ENCODE measurements at regions not wholly inside any gene's neighbourhood (a gene's known extent, or its start where the extent isn't known, plus 50 kb on each side); places are given as distances from the start of the nearest gene placed in this dataset.

DNA sequence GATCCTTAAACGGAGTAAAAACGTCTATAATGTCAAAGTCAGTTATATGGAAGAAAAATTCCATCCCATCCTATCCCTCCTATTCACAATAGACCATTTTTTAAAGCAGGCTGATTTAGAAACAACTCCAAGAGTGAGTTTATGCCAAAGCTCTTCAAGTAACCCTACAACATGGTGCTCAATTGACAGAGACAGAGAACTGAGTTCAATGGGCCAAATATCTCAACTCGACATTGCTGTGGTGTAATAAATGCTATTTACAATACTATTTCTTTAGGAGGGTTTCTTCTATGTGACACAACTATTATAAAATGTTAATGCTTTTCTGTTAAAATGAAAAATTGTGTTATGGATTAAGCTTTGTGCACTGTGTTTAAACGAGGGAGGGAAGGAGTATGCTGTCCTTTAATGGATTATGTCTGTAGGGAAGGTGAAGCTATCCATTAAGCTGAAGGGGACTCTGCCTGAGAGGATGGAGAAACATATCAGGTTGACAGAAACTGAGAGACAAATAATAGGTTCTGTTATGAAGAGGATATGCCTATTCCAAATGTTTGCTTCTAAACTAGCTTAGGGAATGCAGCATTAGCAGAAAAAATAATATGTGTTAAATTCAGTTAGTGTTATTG lies 362.5 kb upstream of the CHRM3 start:
- no peak for TF ChIP-seq GLIS3 (CRISPR knock-in tag; IDR thresholded peaks at IDR 0.05)
- TF ChIP-seq, protein P1, sequence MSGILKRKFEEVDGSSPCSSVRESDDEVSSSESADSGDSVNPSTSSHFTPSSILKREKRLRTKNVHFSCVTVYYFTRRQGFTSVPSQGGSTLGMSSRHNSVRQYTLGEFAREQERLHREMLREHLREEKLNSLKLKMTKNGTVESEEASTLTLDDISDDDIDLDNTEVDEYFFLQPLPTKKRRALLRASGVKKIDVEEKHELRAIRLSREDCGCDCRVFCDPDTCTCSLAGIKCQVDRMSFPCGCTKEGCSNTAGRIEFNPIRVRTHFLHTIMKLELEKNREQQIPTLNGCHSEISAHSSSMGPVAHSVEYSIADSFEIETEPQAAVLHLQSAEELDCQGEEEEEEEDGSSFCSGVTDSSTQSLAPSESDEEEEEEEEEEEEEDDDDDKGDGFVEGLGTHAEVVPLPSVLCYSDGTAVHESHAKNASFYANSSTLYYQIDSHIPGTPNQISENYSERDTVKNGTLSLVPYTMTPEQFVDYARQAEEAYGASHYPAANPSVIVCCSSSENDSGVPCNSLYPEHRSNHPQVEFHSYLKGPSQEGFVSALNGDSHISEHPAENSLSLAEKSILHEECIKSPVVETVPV (CRISPR knock-in tag; IDR thresholded peaks at IDR 0.05) = no peak
- TF ChIP-seq, protein P2, sequence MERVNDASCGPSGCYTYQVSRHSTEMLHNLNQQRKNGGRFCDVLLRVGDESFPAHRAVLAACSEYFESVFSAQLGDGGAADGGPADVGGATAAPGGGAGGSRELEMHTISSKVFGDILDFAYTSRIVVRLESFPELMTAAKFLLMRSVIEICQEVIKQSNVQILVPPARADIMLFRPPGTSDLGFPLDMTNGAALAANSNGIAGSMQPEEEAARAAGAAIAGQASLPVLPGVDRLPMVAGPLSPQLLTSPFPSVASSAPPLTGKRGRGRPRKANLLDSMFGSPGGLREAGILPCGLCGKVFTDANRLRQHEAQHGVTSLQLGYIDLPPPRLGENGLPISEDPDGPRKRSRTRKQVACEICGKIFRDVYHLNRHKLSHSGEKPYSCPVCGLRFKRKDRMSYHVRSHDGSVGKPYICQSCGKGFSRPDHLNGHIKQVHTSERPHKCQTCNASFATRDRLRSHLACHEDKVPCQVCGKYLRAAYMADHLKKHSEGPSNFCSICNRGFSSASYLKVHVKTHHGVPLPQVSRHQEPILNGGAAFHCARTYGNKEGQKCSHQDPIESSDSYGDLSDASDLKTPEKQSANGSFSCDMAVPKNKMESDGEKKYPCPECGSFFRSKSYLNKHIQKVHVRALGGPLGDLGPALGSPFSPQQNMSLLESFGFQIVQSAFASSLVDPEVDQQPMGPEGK (CRISPR knock-in tag; IDR thresholded peaks at IDR 0.05; ENCODE audit: borderline replicate concordance) = no peak

Data from SK-N-SH treated with all-trans-retinoic acid at 6 μM for 48 hours (cell line).